Upper lobe of right lung (tissue), 1 donor: ENCODE measurements at regions not wholly inside any gene's neighbourhood (a gene's known extent, or its start where the extent isn't known, plus 50 kb on each side); places are given as distances from the start of the nearest gene placed in this dataset.

Experiments used
- ATAC-seq: fragments of 200-7000 bp; cut with Tn5 transposase; one replicate; pipeline ENCODE4 v1.9.1; 2020; ENCODE audit warnings: mild to moderate bottlenecking, moderate library complexity
- DNase-seq: peaks from one replicate; pipeline ENCODE4 v3.0.0-alpha.2; 2020
- H3K27ac ChIP-seq: fragments of 200-600 bp; one replicate; pipeline ENCODE4 v1.8.0; 2022
- H3K27me3 ChIP-seq: fragments of 200-600 bp; one replicate; pipeline ENCODE4 v1.8.0; 2022; ENCODE audit warnings: mild to moderate bottlenecking
- H3K36me3 ChIP-seq: fragments of 200-600 bp; one replicate; pipeline ENCODE4 v1.8.0; 2022
- H3K4me1 ChIP-seq: fragments of 200-600 bp; one replicate; pipeline ENCODE4 v1.8.0; 2022
- H3K4me3 ChIP-seq: fragments of 200-600 bp; one replicate; pipeline ENCODE4 v1.8.0; 2022; ENCODE audit warnings: mild to moderate bottlenecking
- H3K9me3 ChIP-seq: fragments of 200-600 bp; one replicate; pipeline ENCODE4 v1.8.0; 2022
- CTCF ChIP-seq: fragments of 200-600 bp; IDR thresholded peaks from one replicate; pipeline ENCODE4 v1.8.0; 2022; ENCODE audit warnings: antibody characterized with exemption
- intact Hi-C: fragments of 100-400 bp; cut with DNase I; formaldehyde crosslinking; loops from one replicate; pipeline ENCODE4 v1.11.0; 2022
- donor health status: DM: no; HTN: yes; CAD: no; lungs with severe emphysema.

GRCh38 chr4:126995235-126995634, 637.5 kb upstream of the INTU start:
- Histone ChIP-seq H3K36me3 (no peaks in the 10 kb centered on the region), H3K4me3 (no peak overlapping the region), H3K4me1 (no peaks in the 10 kb centered on the region), H3K27me3 (no peaks in the 10 kb centered on the region), H3K27ac (no peak overlapping the region), H3K9me3 (no peaks in the 10 kb centered on the region)
- DNase-seq (no peak), ATAC-seq (no peak)
- TF ChIP-seq CTCF = no peak
- intact Hi-C loops = no loop called here

GRCh38 chr4:127000110-127000509, 632.6 kb upstream of the INTU start:
- Histone ChIP-seq H3K27me3 (no peaks in the 10 kb centered on the region), H3K4me3 (no peak overlapping the region), H3K27ac (no peak overlapping the region), H3K36me3 (no peaks in the 10 kb centered on the region), H3K4me1 (no peaks in the 10 kb centered on the region), H3K9me3 (no peaks in the 10 kb centered on the region)
- no peak for DNase-seq
- intact Hi-C loops = no loop called here
- no peak for ATAC-seq
- TF ChIP-seq CTCF = no peak

- no peak for ATAC-seq
- Histone ChIP-seq H3K4me3 (no peak overlapping the region), H3K27ac (no peak overlapping the region), H3K36me3 (no peaks in the 10 kb centered on the region), H3K4me1 (no peaks in the 10 kb centered on the region), H3K27me3 (no peaks in the 10 kb centered on the region), H3K9me3 (no peaks in the 10 kb centered on the region)
- intact Hi-C loops = no loop called here
- TF ChIP-seq CTCF = no peak
- no peak for DNase-seq
Measured at GRCh38 chr4:127000846-127001245, 631.9 kb upstream of the INTU start.

GRCh38 chr4:127001933-127002332, 630.8 kb upstream of the INTU start:
- H3K9me3 ChIP-seq = no peaks in the 10 kb centered on the region
- no peaks in the 10 kb centered on the region for H3K4me1 ChIP-seq
- ATAC-seq = no peak
- intact Hi-C loops = no loop called here
- no peaks in the 10 kb centered on the region for H3K27me3 ChIP-seq
- no peak overlapping the region for H3K27ac ChIP-seq
- TF ChIP-seq CTCF = no peak
- no peak for DNase-seq
- H3K36me3 ChIP-seq = no peaks in the 10 kb centered on the region
- no peak overlapping the region for H3K4me3 ChIP-seq

GRCh38 chr4:127006446-127006877, 626.3 kb upstream of the INTU start:
- Histone ChIP-seq H3K36me3 (no peaks in the 10 kb centered on the region), H3K4me3 (no peak overlapping the region), H3K4me1 (no peaks in the 10 kb centered on the region), H3K27ac (no peak overlapping the region), H3K27me3 (no peaks in the 10 kb centered on the region), H3K9me3 (no peaks in the 10 kb centered on the region)
- DNase-seq (no peak), ATAC-seq (no peak)
- no peak for TF ChIP-seq CTCF
- intact Hi-C loops = no loop called here

GRCh38 chr4:127007305-127007704, 625.5 kb upstream of the INTU start:
- intact Hi-C loops = no loop called here
- ATAC-seq = no peak
- no peak for TF ChIP-seq CTCF

More at GRCh38 chr4:127007305-127007704, 625.5 kb upstream of the INTU start:
- Histone ChIP-seq H3K4me1 (no peaks in the 10 kb centered on the region), H3K36me3 (no peaks in the 10 kb centered on the region), H3K9me3 (no peaks in the 10 kb centered on the region), H3K27me3 (no peaks in the 10 kb centered on the region), H3K27ac (no peak overlapping the region), H3K4me3 (no peak overlapping the region)
- no peak for DNase-seq
